SU-DHL-6 (cell line): ENCODE measurements at regions not wholly inside any gene's neighbourhood (a gene's known extent, or its start where the extent isn't known, plus 50 kb on each side); places are given as distances from the start of the nearest gene placed in this dataset.

Source experiments
- H2AFZ ChIP-seq: fragments of 200-600 bp; sonication (generic); 2 replicates; pipeline ENCODE4 v1.6.1; 2014; ENCODE audit warnings: low read depth, mild to moderate bottlenecking, moderate library complexity, mixed read lengths, antibody characterized with exemption, low read length; ENCODE audit not compliant: severe bottlenecking
- H3F3A ChIP-seq: fragments of 200-600 bp; shearing (Covaris generic); 2 replicates; pipeline ENCODE4 v1.6.0; 2016; ENCODE audit warnings: antibody characterized with exemption, mild to moderate bottlenecking; ENCODE audit not compliant: insufficient read depth
- H3K27ac ChIP-seq: fragments of 200-600 bp; sonication (generic); 2 replicates; pipeline ENCODE4 v1.5.1; 2016; ENCODE audit warnings: low read depth, mild to moderate bottlenecking, low read length, moderate library complexity, mixed read lengths
- H3K27me3 ChIP-seq: fragments of 200-600 bp; sonication (generic), shearing (Covaris generic); 2 replicates; pipeline ENCODE4 v1.6.0; 2014; ENCODE audit warnings: mild to moderate bottlenecking, low read length
- H3K36me3 ChIP-seq: fragments of 200-600 bp; sonication (generic); 2 replicates; pipeline ENCODE4 v1.6.1; 2014; ENCODE audit warnings: mild to moderate bottlenecking, low read length, mixed read lengths
- H3K4me2 ChIP-seq: fragments of 300-600, 200-600 bp; shearing (Covaris generic), sonication (generic); 2 replicates; pipeline ENCODE4 v1.6.0; 2014; ENCODE audit warnings: low read length, low read depth, mild to moderate bottlenecking; ENCODE audit not compliant: poor library complexity, severe bottlenecking
- H3K4me3 ChIP-seq: fragments of 200-600 bp; sonication (generic); 2 replicates; pipeline ENCODE4 v1.5.1; 2014; ENCODE audit warnings: antibody characterized with exemption, low read length, mild to moderate bottlenecking, mixed read lengths; ENCODE audit not compliant: insufficient read depth, poor library complexity, severe bottlenecking
- H3K79me2 ChIP-seq: fragments of 200-600 bp; sonication (generic); 2 replicates; pipeline ENCODE4 v1.6.1; 2014; ENCODE audit warnings: mild to moderate bottlenecking, low read length, moderate library complexity; ENCODE audit not compliant: insufficient read depth
- H3K9ac ChIP-seq: fragments of 200-600 bp; sonication (generic); 2 replicates; pipeline ENCODE4 v1.7.0; 2014; ENCODE audit warnings: mild to moderate bottlenecking, low read length
- H3K9me2 ChIP-seq: fragments of 200-600 bp; sonication (generic); replicated peaks from 2 replicates; pipeline ENCODE4 v1.6.1; 2014; ENCODE audit warnings: low read length; ENCODE audit not compliant: insufficient read depth
- H3K9me3 ChIP-seq: fragments of 200-600 bp; sonication (generic); 2 replicates; pipeline ENCODE4 v1.6.1; 2014; ENCODE audit warnings: low read length, mixed read lengths; ENCODE audit not compliant: insufficient read depth
- H4K20me1 ChIP-seq: fragments of 200-600 bp; sonication (generic); 2 replicates; pipeline ENCODE4 v1.6.1; 2014; ENCODE audit warnings: low read depth, mild to moderate bottlenecking, antibody characterized with exemption, low read length, moderate library complexity, mixed read lengths
- EZH2phosphoT487 ChIP-seq: fragments of 200-600 bp; sonication (generic), shearing (Covaris generic); conservative IDR thresholded peaks from 2 replicates; pipeline ENCODE4 v1.6.1; 2018; ENCODE audit warnings: mild to moderate bottlenecking, antibody characterized with exemption, low read length, moderate library complexity, mixed read lengths
- TF ChIP-seq, protein P1 (sequence below): fragments of 200-600 bp; sonication (generic); IDR thresholded peaks from one replicate; pipeline ENCODE4 v1.5.1; 2017; ENCODE audit warnings: antibody characterized with exemption, mild to moderate bottlenecking, low read length, moderate library complexity; ENCODE audit not compliant: insufficient read depth, poor library complexity, severe bottlenecking

DNA sequence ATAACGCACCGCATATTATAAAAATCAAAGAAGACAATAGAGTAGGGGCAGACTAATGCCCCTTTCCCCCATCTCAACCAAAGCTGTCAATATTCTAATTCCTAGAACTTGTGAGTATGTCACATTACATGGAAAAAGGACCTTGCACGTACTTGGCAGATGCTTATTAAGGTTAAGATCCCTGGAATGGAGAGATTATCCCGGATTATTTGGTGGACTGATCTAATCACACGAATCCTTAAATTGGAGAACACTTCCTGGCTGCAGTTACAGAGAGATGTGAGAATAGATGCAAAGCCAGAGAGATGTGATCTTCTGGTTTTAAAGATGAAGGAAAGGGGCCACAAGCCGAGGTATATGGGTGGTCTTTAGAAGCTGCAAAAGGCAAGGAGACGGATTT, 548.7 kb downstream of the SPRY1 start:
- no peaks in the 10 kb centered on the region for H3K9me3 ChIP-seq
- no peaks in the 10 kb centered on the region for H3K36me3 ChIP-seq
- no peaks in the 10 kb centered on the region for H3K79me2 ChIP-seq
- H3K9me2 ChIP-seq, result no peaks in the 10 kb centered on the region
- no peak overlapping the region for H3K9ac ChIP-seq
- no peak overlapping the region for H3K4me2 ChIP-seq
- H3K27ac ChIP-seq, result no peak overlapping the region
- no peak overlapping the region for H3K4me3 ChIP-seq
- no peaks in the 10 kb centered on the region for H3F3A ChIP-seq
- H2AFZ ChIP-seq, result no peak overlapping the region
- TF ChIP-seq, protein P1, sequence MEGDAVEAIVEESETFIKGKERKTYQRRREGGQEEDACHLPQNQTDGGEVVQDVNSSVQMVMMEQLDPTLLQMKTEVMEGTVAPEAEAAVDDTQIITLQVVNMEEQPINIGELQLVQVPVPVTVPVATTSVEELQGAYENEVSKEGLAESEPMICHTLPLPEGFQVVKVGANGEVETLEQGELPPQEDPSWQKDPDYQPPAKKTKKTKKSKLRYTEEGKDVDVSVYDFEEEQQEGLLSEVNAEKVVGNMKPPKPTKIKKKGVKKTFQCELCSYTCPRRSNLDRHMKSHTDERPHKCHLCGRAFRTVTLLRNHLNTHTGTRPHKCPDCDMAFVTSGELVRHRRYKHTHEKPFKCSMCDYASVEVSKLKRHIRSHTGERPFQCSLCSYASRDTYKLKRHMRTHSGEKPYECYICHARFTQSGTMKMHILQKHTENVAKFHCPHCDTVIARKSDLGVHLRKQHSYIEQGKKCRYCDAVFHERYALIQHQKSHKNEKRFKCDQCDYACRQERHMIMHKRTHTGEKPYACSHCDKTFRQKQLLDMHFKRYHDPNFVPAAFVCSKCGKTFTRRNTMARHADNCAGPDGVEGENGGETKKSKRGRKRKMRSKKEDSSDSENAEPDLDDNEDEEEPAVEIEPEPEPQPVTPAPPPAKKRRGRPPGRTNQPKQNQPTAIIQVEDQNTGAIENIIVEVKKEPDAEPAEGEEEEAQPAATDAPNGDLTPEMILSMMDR, result no peak
- TF ChIP-seq EZH2phosphoT487, result no peak
- no peaks in the 10 kb centered on the region for H3K27me3 ChIP-seq
- H4K20me1 ChIP-seq, result no peaks in the 10 kb centered on the region

DNA sequence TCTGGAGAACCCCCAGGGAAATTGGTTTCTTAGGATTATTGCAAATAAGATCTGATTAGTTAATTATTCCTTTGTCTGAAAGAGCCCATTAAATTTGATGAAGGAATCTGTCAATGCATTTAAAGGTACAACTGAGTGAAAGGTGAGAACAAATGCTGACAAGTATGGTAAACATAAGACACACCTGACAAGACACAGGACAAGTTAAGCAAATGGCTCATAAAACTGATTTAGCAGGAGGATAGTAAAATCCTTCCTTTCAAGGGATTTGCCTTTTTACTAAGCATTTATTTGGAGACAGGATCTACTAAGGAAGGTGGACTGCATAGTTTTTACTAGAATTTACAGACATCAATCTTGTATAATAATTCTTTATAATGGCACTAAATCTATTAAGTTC, 553.9 kb downstream of the SPRY1 start:
- Histone ChIP-seq H3F3A (no peaks in the 10 kb centered on the region), H3K27ac (no peak overlapping the region), H3K36me3 (no peaks in the 10 kb centered on the region)

DNA sequence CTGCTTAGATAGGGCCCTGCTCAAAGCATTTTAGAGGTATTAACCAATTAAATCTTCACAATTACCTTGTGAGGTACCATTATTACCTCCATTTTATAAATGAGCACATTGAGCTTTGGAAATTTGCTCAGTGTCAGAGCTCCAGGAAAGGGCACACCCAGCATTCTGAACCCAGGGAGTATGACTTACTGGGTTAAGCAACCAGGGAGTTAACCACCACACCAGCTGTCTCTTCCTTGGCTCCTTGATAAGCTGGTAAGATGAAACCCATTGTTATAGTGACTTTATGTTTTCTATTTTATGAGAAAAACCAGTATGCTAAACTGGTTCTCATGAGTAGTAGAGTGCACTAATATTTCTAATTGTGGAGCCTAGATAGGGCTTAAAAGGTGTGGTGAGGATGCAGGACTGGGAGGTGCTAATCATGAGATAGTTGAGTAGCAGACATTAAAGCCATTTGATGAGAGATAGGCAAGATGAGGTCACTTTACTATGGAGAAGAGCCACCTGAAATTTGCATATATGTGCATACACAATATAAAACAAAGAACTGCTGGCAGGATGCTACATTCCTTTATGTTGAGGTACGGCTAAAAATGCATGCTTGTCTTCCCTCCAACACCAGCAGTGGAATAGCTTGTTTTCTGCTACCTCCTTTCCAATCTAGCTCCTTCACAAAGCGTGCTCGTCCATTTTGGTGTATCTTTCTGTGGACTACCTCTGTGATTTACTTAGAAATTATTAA, 556.1 kb downstream of the SPRY1 start:
- no peak overlapping the region for H3K27ac ChIP-seq

More for the DNA sequence above, 553.9 kb downstream of the SPRY1 start:
- H3K79me2 ChIP-seq, result no peaks in the 10 kb centered on the region
- no peaks in the 10 kb centered on the region for H3K9me3 ChIP-seq
- no peak overlapping the region for H3K4me2 ChIP-seq
- H4K20me1 ChIP-seq, result no peaks in the 10 kb centered on the region
- TF ChIP-seq, protein P1, result no peak
- H3K9me2 ChIP-seq, result no peaks in the 10 kb centered on the region
- no peak overlapping the region for H3K4me3 ChIP-seq
- no peak overlapping the region for H2AFZ ChIP-seq
- H3K27me3 ChIP-seq, result no peaks in the 10 kb centered on the region
- no peak overlapping the region for H3K9ac ChIP-seq

More for the DNA sequence above, 556.1 kb downstream of the SPRY1 start:
- Histone ChIP-seq H3F3A (no peaks in the 10 kb centered on the region), H2AFZ (no peak overlapping the region), H3K9me3 (no peaks in the 10 kb centered on the region), H3K4me3 (no peak overlapping the region), H3K27me3 (no peaks in the 10 kb centered on the region), H3K4me2 (no peak overlapping the region), H3K36me3 (no peaks in the 10 kb centered on the region), H3K79me2 (no peaks in the 10 kb centered on the region), H3K9ac (no peak overlapping the region), H4K20me1 (no peaks in the 10 kb centered on the region), H3K9me2 (no peaks in the 10 kb centered on the region)
- no peak for TF ChIP-seq EZH2phosphoT487
- TF ChIP-seq, protein P1, result no peak
